ENCODE measurements at regions not wholly inside any gene's neighbourhood (a gene's known extent, or its start where the extent isn't known, plus 50 kb on each side); places are given as distances from the start of the nearest gene placed in this dataset.

- no peak overlapping the region for H3K27ac ChIP-seq
Observed at GRCh38 chr7:3168370-3168769, 124.7 kb upstream of the CARD11 start.

GRCh38 chr7:3168869-3169268, 125.2 kb upstream of the CARD11 start:
- H3K9me3 ChIP-seq (ENCODE audit: severe bottlenecking) = peaks cover 5% of the 10 kb centered on the region
- no peak for TF ChIP-seq CTCF (IDR thresholded peaks at IDR 0.05; ENCODE audit: low read depth, low read length)
- no peaks in the 10 kb centered on the region for H3K27me3 ChIP-seq (ENCODE audit: insufficient read depth, low read depth, severe bottlenecking)
- no peak overlapping the region for H3K4me3 ChIP-seq (ENCODE audit: low read depth, low read length)
- H3K36me3 ChIP-seq = no peaks in the 10 kb centered on the region
- no peak overlapping the region for H3K27ac ChIP-seq
- DNase-seq = no peak

More at GRCh38 chr7:3168370-3168769, 124.7 kb upstream of the CARD11 start:
- Histone ChIP-seq H3K4me3 (ENCODE audit: low read depth, low read length) (no peak overlapping the region), H3K27me3 (ENCODE audit: insufficient read depth, low read depth, severe bottlenecking) (no peaks in the 10 kb centered on the region), H3K36me3 (no peaks in the 10 kb centered on the region), H3K9me3 (ENCODE audit: severe bottlenecking) (peaks cover 5% of the 10 kb centered on the region)
- no peak for TF ChIP-seq CTCF (IDR thresholded peaks at IDR 0.05; ENCODE audit: low read depth, low read length)
- DNase-seq = no peak

GRCh38 chr7:3172768-3173280, 128.2 kb upstream of the SDK1 start:
- TF ChIP-seq CTCF (IDR thresholded peaks at IDR 0.05; ENCODE audit: low read depth, low read length) = no peak
- peaks cover 5% of the 10 kb centered on the region for H3K9me3 ChIP-seq (ENCODE audit: severe bottlenecking)
- H3K27me3 ChIP-seq (ENCODE audit: insufficient read depth, low read depth, severe bottlenecking) = no peaks in the 10 kb centered on the region
- H3K4me3 ChIP-seq (ENCODE audit: low read depth, low read length) = no peak overlapping the region
- no peak overlapping the region for H3K27ac ChIP-seq
- DNase-seq = no peak
- no peaks in the 10 kb centered on the region for H3K36me3 ChIP-seq

GRCh38 chr7:3174515-3175284, 126.4 kb upstream of the SDK1 start:
- no peak for TF ChIP-seq CTCF (IDR thresholded peaks at IDR 0.05; ENCODE audit: low read depth, low read length)
- Histone ChIP-seq H3K4me3 (ENCODE audit: low read depth, low read length) (no peak overlapping the region), H3K27me3 (ENCODE audit: insufficient read depth, low read depth, severe bottlenecking) (no peaks in the 10 kb centered on the region), H3K27ac (no peak overlapping the region), H3K9me3 (ENCODE audit: severe bottlenecking) (peaks cover 5% of the 10 kb centered on the region), H3K36me3 (no peaks in the 10 kb centered on the region)
- DNase-seq = no peak

GRCh38 chr7:3175285-3175902, 125.7 kb upstream of the SDK1 start:
- no peak for DNase-seq
- Histone ChIP-seq H3K36me3 (no peaks in the 10 kb centered on the region), H3K9me3 (ENCODE audit: severe bottlenecking) (peaks cover 5% of the 10 kb centered on the region), H3K27ac (no peak overlapping the region), H3K4me3 (ENCODE audit: low read depth, low read length) (no peak overlapping the region), H3K27me3 (ENCODE audit: insufficient read depth, low read depth, severe bottlenecking) (no peaks in the 10 kb centered on the region)
- no peak for TF ChIP-seq CTCF (IDR thresholded peaks at IDR 0.05; ENCODE audit: low read depth, low read length)
